ENCODE measurements at regions not wholly inside any gene's neighbourhood (a gene's known extent, or its start where the extent isn't known, plus 50 kb on each side); places are given as distances from the start of the nearest gene placed in this dataset.
"Not testable (repeated sequence)": the region's sequence is repeated elsewhere in the genome, so short reads cannot be mapped to it uniquely, and the experiment has no call there.

GRCh38 chr1:157460381-157460780 is 91.9 kb downstream of the FCRL5 start:
- H3K4me3 ChIP-seq, result no peak overlapping the region
- no peak overlapping the region for H3K27ac ChIP-seq

GRCh38 chr1:157457279-157457678 is 95.0 kb downstream of the FCRL5 start:
- no peak overlapping the region for H3K4me3 ChIP-seq
- H3K27ac ChIP-seq, result no peak overlapping the region

GRCh38 chr1:157455318-157455717 is 97.0 kb downstream of the FCRL5 start:
- no peak overlapping the region for H3K4me3 ChIP-seq
- no peak overlapping the region for H3K27ac ChIP-seq

- Histone ChIP-seq H3K4me3 (no peak overlapping the region), H3K27ac (no peak overlapping the region)
Measured at GRCh38 chr1:157450106-157450505, 102.2 kb downstream of the FCRL5 start.

GRCh38 chr1:157448636-157449035 is 103.7 kb downstream of the FCRL5 start:
- H3K4me3 ChIP-seq, result no peak overlapping the region

GRCh38 chr1:157446356-157446755 is 106.0 kb downstream of the FCRL5 start:
- not testable (repeated sequence) for H3K27ac ChIP-seq, H3K4me3 ChIP-seq

More at GRCh38 chr1:157448636-157449035, 103.7 kb downstream of the FCRL5 start:
- no peak overlapping the region for H3K27ac ChIP-seq

GRCh38 chr1:157445616-157446140 is 106.6 kb downstream of the FCRL5 start:
- not testable (repeated sequence) for H3K27ac ChIP-seq

GRCh38 chr1:157442065-157442464 is 110.2 kb downstream of the FCRL5 start:
- Histone ChIP-seq H3K4me3 (no peak overlapping the region), H3K27ac (no peak overlapping the region)

More at GRCh38 chr1:157445616-157446140, 106.6 kb downstream of the FCRL5 start:
- not testable (repeated sequence) for H3K4me3 ChIP-seq

GRCh38 chr1:157439302-157439954 is 112.9 kb downstream of the FCRL5 start:
- Histone ChIP-seq H3K27ac (no peak overlapping the region), H3K4me3 (no peak overlapping the region)

GRCh38 chr1:157438613-157439012 is 113.7 kb downstream of the FCRL5 start:
- H3K4me3 ChIP-seq, result no peak overlapping the region
- no peak overlapping the region for H3K27ac ChIP-seq

- no peak overlapping the region for H3K27ac ChIP-seq
- H3K4me3 ChIP-seq, result no peak overlapping the region
Measured at GRCh38 chr1:157438146-157438545, 114.2 kb downstream of the FCRL5 start.

- no peak overlapping the region for H3K4me3 ChIP-seq
- no peak overlapping the region for H3K27ac ChIP-seq
Measured at GRCh38 chr1:157437296-157437695, 115.0 kb downstream of the FCRL5 start.

GRCh38 chr1:157431751-157432150 is 120.6 kb downstream of the FCRL5 start:
- H3K4me3 ChIP-seq, result no peak overlapping the region

GRCh38 chr1:157429601-157430240 is 122.6 kb downstream of the FCRL5 start:
- H3K4me3 ChIP-seq, result no peak overlapping the region
- H3K27ac ChIP-seq, result no peak overlapping the region

More at GRCh38 chr1:157431751-157432150, 120.6 kb downstream of the FCRL5 start:
- no peak overlapping the region for H3K27ac ChIP-seq

GRCh38 chr1:157423764-157424163 is 128.6 kb downstream of the FCRL5 start:
- H3K27ac ChIP-seq, H3K4me3 ChIP-seq: not testable (repeated sequence)

- Histone ChIP-seq H3K4me3 (no peak overlapping the region), H3K27ac (no peak overlapping the region)
Measured at GRCh38 chr1:157419845-157420542, 132.3 kb downstream of the FCRL5 start.

GRCh38 chr1:157418659-157419058 is 133.7 kb downstream of the FCRL5 start:
- H3K27ac ChIP-seq, result no peak overlapping the region
- no peak overlapping the region for H3K4me3 ChIP-seq

- Histone ChIP-seq H3K4me3 (no peak overlapping the region), H3K27ac (no peak overlapping the region)
Measured at GRCh38 chr1:157418231-157418630, 134.1 kb downstream of the FCRL5 start.

- H3K27ac ChIP-seq, result no peak overlapping the region
Measured at GRCh38 chr1:157415661-157416060, 136.7 kb downstream of the FCRL5 start.

GRCh38 chr1:157412308-157412707 is 140.0 kb downstream of the FCRL5 start:
- no peak overlapping the region for H3K4me3 ChIP-seq
- H3K27ac ChIP-seq, result no peak overlapping the region

More at GRCh38 chr1:157415661-157416060, 136.7 kb downstream of the FCRL5 start:
- H3K4me3 ChIP-seq, result no peak overlapping the region

- no peak overlapping the region for H3K27ac ChIP-seq
- no peak overlapping the region for H3K4me3 ChIP-seq
Measured at GRCh38 chr1:157411769-157412168, 140.5 kb downstream of the FCRL5 start.
